DMS 273 treated with DMSO at 0.1 percent for 48 hours (cell line): ENCODE measurements at regions not wholly inside any gene's neighbourhood (a gene's known extent, or its start where the extent isn't known, plus 50 kb on each side); places are given as distances from the start of the nearest gene placed in this dataset.
"Not testable (repeated sequence)": the region's sequence is repeated elsewhere in the genome, so short reads cannot be mapped to it uniquely, and the experiment has no call there.

Experiments used
- DNase-seq: peaks from one replicate; lab custom pipeline; 2025; lab: John Stamatoyannopoulos, UW

GRCh38 chr11:134978388-134979088 lies 566.5 kb upstream of the B3GAT1 start:
- no peak for DNase-seq

GRCh38 chr11:134976551-134976950 lies 564.5 kb upstream of the B3GAT1 start:
- no peak for DNase-seq

- no peak for DNase-seq
Measured at GRCh38 chr11:134975866-134976376, 563.9 kb upstream of the B3GAT1 start.

GRCh38 chr11:134973801-134974200 lies 561.8 kb upstream of the B3GAT1 start:
- no peak for DNase-seq

GRCh38 chr11:134971381-134971780 lies 559.3 kb upstream of the B3GAT1 start:
- DNase-seq = no peak

GRCh38 chr11:134967746-134968145 lies 555.7 kb upstream of the B3GAT1 start:
- DNase-seq = no peak

GRCh38 chr11:134961386-134961785 lies 549.3 kb upstream of the B3GAT1 start:
- not testable (repeated sequence) for DNase-seq

GRCh38 chr11:134958870-134959269 lies 546.8 kb upstream of the B3GAT1 start:
- DNase-seq = no peak

GRCh38 chr11:134958336-134958640 lies 546.2 kb upstream of the B3GAT1 start:
- DNase-seq = no peak

- DNase-seq = no peak
Measured at GRCh38 chr11:134957540-134958335, 545.7 kb upstream of the B3GAT1 start.

GRCh38 chr11:134956450-134957210 lies 544.6 kb upstream of the B3GAT1 start:
- DNase-seq = no peak

- not testable (repeated sequence) for DNase-seq
Measured at GRCh38 chr11:134955970-134956369, 543.9 kb upstream of the B3GAT1 start.

- no peak for DNase-seq
Measured at GRCh38 chr11:134955281-134955680, 543.2 kb upstream of the B3GAT1 start.

GRCh38 chr11:134954456-134954855 lies 542.4 kb upstream of the B3GAT1 start:
- DNase-seq = not testable (repeated sequence)

GRCh38 chr11:134953417-134953970 lies 541.5 kb upstream of the B3GAT1 start:
- DNase-seq = not testable (repeated sequence)

- DNase-seq = no peak
Measured at GRCh38 chr11:134951305-134951700, 539.3 kb upstream of the B3GAT1 start.

- no peak for DNase-seq
Measured at GRCh38 chr11:134950692-134951304, 538.8 kb upstream of the B3GAT1 start.

- no peak for DNase-seq
Measured at GRCh38 chr11:134949121-134950090, 537.4 kb upstream of the B3GAT1 start.

- no peak for DNase-seq
Measured at GRCh38 chr11:134947556-134947955, 535.5 kb upstream of the B3GAT1 start.

- no peak for DNase-seq
Measured at GRCh38 chr11:134945993-134946392, 534.0 kb upstream of the B3GAT1 start.

- no peak for DNase-seq
Measured at GRCh38 chr11:134944986-134945385, 532.9 kb upstream of the B3GAT1 start.
